SW 1271 (cell line): ENCODE measurements at regions not wholly inside any gene's neighbourhood (a gene's known extent, or its start where the extent isn't known, plus 50 kb on each side); places are given as distances from the start of the nearest gene placed in this dataset.
"Not testable (repeated sequence)": the region's sequence is repeated elsewhere in the genome, so short reads cannot be mapped to it uniquely, and the experiment has no call there.

ENCODE experiments used
- DNase-seq, 2 experiments: peaks; one replicate each; lab custom pipeline; 2025; lab: John Stamatoyannopoulos, UW

- DNase-seq, result no peak
Observed at GRCh38 chr3:110680450-110680849, 391.2 kb upstream of the NECTIN3 start.

- no peak for DNase-seq
Observed at GRCh38 chr3:110684466-110684865, 387.1 kb upstream of the NECTIN3 start.

- DNase-seq, result no peak
Observed at GRCh38 chr3:110685630-110686029, 386.0 kb upstream of the NECTIN3 start.

GRCh38 chr3:110686701-110687100 is 384.9 kb upstream of the NECTIN3 start:
- DNase-seq, result no peak

GRCh38 chr3:110687138-110687537 is 384.5 kb upstream of the NECTIN3 start:
- no peak for DNase-seq

- DNase-seq, result no peak
Observed at GRCh38 chr3:110697961-110698360, 373.7 kb upstream of the NECTIN3 start.

- DNase-seq, result not testable (repeated sequence)
Observed at GRCh38 chr3:110704332-110704731, 367.3 kb upstream of the NECTIN3 start.

- no peak for DNase-seq
Observed at GRCh38 chr3:110708156-110708555, 363.5 kb upstream of the NECTIN3 start.

- no peak for DNase-seq
Observed at GRCh38 chr3:110710156-110710555, 361.5 kb upstream of the NECTIN3 start.

- DNase-seq, result no peak
Observed at GRCh38 chr3:110710603-110711002, 361.0 kb upstream of the NECTIN3 start.

GRCh38 chr3:110711130-110711832 is 360.3 kb upstream of the NECTIN3 start:
- DNase-seq, result no peak

- DNase-seq, result no peak
Observed at GRCh38 chr3:110711851-110712516, 359.6 kb upstream of the NECTIN3 start.

GRCh38 chr3:110727056-110727455 is 344.6 kb upstream of the NECTIN3 start:
- DNase-seq, result no peak

- no peak for DNase-seq
Observed at GRCh38 chr3:110731148-110731547, 340.5 kb upstream of the NECTIN3 start.

GRCh38 chr3:110732420-110732819 is 339.2 kb upstream of the NECTIN3 start:
- no peak for DNase-seq

GRCh38 chr3:110733045-110733444 is 338.6 kb upstream of the NECTIN3 start:
- no peak for DNase-seq

GRCh38 chr3:110734524-110734923 is 337.1 kb upstream of the NECTIN3 start:
- DNase-seq, result no peak

- no peak for DNase-seq
Observed at GRCh38 chr3:110736332-110736731, 335.3 kb upstream of the NECTIN3 start.

- DNase-seq, result no peak
Observed at GRCh38 chr3:110738531-110738930, 333.1 kb upstream of the NECTIN3 start.

- DNase-seq, result no peak
Observed at GRCh38 chr3:110741891-110742290, 329.7 kb upstream of the NECTIN3 start.

- no peak for DNase-seq
Observed at GRCh38 chr3:110743202-110743601, 328.4 kb upstream of the NECTIN3 start.

- DNase-seq, result no peak
Observed at GRCh38 chr3:110743984-110744383, 327.6 kb upstream of the NECTIN3 start.

- no peak for DNase-seq
Observed at GRCh38 chr3:110744723-110745122, 326.9 kb upstream of the NECTIN3 start.

- DNase-seq, result no peak
Observed at GRCh38 chr3:110749006-110749405, 322.6 kb upstream of the NECTIN3 start.
